ENCODE measurements at regions not wholly inside any gene's neighbourhood (a gene's known extent, or its start where the extent isn't known, plus 50 kb on each side); places are given as distances from the start of the nearest gene placed in this dataset.

DNA sequence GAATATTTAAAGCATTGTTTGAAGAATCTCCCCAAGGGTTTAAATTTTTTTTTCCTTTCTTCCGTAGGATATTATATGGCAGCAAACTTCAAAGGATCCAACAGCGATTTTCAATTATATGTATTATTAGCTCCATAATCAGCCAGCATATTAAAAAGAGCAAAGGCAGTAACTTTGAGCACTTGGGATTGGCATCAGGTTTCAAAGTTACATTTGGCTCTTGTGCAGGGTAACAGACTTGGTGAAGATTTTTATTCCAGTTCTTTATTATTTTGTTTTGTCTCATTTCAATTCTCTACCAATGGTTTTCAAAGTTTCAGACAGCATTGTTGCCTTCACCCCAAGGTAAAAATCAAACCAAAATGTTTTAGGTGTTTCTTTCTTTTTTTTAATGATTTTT lies 116.7 kb upstream of the ZNF366 start:
- DNase-seq (ENCODE audit: low read depth) = no peak
- TF ChIP-seq, protein P1, sequence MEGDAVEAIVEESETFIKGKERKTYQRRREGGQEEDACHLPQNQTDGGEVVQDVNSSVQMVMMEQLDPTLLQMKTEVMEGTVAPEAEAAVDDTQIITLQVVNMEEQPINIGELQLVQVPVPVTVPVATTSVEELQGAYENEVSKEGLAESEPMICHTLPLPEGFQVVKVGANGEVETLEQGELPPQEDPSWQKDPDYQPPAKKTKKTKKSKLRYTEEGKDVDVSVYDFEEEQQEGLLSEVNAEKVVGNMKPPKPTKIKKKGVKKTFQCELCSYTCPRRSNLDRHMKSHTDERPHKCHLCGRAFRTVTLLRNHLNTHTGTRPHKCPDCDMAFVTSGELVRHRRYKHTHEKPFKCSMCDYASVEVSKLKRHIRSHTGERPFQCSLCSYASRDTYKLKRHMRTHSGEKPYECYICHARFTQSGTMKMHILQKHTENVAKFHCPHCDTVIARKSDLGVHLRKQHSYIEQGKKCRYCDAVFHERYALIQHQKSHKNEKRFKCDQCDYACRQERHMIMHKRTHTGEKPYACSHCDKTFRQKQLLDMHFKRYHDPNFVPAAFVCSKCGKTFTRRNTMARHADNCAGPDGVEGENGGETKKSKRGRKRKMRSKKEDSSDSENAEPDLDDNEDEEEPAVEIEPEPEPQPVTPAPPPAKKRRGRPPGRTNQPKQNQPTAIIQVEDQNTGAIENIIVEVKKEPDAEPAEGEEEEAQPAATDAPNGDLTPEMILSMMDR (conservative IDR thresholded peaks at IDR 0.05; ENCODE audit: low read depth, low read length) = no peak
- no peak overlapping the region for H3K4me3 ChIP-seq (ENCODE audit: low read length)

DNA sequence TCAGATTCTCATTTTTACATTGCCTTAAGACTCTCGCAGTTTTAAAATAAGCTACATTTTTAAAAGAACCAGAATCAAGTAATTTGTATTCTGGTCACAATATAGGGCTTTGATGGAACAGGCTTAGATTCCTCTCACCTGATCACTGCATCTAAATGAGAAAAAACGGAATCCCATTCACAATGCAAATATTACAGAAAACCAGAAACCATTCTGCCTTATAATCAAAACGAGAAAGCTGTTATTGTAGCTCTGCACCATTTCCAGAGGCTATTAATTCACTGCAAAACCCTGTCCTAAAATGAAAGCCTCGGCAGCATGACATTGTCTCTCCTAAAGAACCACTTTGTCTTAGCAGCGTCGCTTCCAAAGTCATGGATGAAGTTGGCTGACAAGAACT lies 116.1 kb upstream of the ZNF366 start:
- TF ChIP-seq, protein P1 (conservative IDR thresholded peaks at IDR 0.05; ENCODE audit: low read depth, low read length) = no peak
- no peak for DNase-seq (ENCODE audit: low read depth)
- no peak overlapping the region for H3K4me3 ChIP-seq (ENCODE audit: low read length)

DNA sequence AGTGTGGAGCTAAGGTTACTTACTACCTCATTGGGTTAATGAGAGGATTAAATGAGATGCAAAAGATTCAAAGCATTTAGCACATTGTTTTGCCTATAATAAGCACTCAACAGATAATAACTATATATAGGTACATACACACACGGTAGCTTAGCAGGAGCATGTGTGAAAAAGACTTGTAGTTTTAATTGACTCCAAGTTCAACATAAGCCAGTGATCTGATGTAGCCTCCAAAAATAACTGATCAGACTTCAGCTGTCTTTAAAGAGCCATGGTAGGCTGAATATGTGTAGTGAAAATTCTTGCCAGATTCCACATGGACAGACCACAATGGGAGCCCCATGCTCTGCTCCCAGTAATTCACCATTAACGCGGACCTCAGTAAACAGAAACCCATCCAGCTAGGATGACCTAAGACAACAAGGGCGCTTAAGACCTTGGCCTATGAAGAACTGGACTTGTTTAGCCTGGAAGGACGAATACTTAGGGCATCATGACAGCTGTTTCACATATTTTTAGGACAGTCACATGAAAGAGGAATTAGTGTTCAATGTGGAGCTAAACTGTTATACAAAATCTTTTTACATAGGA lies 115.1 kb upstream of the ZNF366 start:
- H3K4me3 ChIP-seq (ENCODE audit: low read length) = no peak overlapping the region
- no peak for DNase-seq (ENCODE audit: low read depth)
- TF ChIP-seq, protein P1 (conservative IDR thresholded peaks at IDR 0.05; ENCODE audit: low read depth, low read length) = no peak

DNA sequence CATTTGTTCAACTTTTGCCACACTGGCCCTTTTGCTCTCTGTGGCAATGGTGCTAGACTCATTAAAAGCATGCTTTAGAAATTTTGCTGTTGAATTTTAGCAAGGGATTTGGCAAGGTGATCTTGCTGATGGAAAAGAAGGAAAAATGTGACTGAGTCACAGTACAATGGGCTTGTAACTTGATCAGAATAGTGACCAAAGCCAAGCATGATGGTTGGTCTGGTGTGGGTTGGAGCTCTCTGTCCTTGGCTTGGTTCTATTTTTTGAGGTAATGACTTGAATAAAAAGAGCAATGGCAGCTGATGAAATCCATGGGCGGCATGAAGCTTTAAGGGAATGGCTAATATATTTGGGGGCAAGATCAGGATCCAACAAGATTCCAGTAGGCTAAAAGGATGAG lies 114.4 kb upstream of the ZNF366 start:
- no peak for DNase-seq (ENCODE audit: low read depth)
- TF ChIP-seq, protein P1 (conservative IDR thresholded peaks at IDR 0.05; ENCODE audit: low read depth, low read length) = no peak
- no peak overlapping the region for H3K4me3 ChIP-seq (ENCODE audit: low read length)

DNA sequence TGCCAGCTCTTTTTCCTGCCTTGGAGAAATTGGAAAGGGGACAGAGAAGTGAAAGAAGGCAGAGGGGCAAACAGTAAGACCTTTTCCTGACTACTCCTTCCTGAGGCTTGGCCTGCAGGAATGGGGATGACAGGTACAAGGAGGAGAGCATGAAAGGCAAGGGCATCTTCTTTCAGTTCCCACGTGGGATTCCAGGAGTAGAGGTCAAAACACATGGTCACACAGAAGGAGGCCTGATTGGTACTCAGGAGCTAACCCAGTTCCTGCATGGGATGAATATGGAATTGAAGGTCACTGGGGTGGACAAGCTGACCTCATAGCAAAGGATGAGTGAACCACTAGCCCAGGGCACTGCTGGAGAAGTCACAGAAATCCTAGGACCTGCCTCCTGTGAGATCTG lies 112.5 kb upstream of the ZNF366 start:
- DNase-seq (ENCODE audit: low read depth) = no peak
- no peak overlapping the region for H3K4me3 ChIP-seq (ENCODE audit: low read length)
- TF ChIP-seq, protein P1 (conservative IDR thresholded peaks at IDR 0.05; ENCODE audit: low read depth, low read length) = no peak

DNA sequence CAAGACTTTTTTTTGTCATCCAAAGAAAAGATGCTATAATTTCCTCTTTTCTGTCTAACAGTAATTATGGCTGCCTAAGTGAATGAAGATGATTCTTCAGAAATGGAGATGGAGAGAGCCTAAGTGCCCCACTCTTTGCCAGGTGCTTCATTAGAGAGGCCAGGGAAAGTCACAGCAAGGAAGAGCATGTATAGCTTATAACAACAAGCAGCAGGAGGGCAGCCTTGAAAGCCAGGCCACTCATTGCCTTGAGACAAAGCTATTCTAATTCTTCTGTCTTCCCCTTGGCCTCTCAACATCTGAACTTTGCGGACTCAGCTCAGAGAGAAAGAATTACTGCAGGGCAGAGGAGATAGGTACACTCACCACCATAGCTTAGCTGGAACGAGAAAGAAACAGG lies 112.0 kb upstream of the ZNF366 start:
- no peak overlapping the region for H3K4me3 ChIP-seq (ENCODE audit: low read length)
- TF ChIP-seq, protein P1 (conservative IDR thresholded peaks at IDR 0.05; ENCODE audit: low read depth, low read length) = no peak
- DNase-seq (ENCODE audit: low read depth) = no peak

DNA sequence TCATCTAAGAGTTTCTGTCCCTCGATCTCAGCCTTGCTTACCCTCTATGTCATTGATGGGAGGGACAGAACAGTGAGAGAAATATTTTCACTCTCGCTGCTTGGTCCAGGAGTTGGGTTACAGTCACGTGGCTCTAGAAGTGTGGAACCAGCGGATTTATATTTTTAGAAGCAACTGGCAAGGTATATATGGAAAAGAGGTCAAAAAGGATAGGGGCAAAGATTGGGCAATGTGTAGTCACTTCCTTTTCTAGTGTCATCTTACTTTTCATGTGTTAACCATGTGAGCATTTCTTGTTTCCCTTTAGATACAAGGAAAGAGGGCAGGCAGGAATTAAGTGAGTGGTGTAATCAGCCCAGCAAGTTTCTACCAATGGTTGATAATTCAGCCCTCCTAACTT lies 111.5 kb upstream of the ZNF366 start:
- no peak for DNase-seq (ENCODE audit: low read depth)
- TF ChIP-seq, protein P1 (conservative IDR thresholded peaks at IDR 0.05; ENCODE audit: low read depth, low read length) = no peak
- no peak overlapping the region for H3K4me3 ChIP-seq (ENCODE audit: low read length)
